CMK (cell line): ENCODE measurements at regions not wholly inside any gene's neighbourhood (a gene's known extent, or its start where the extent isn't known, plus 50 kb on each side); places are given as distances from the start of the nearest gene placed in this dataset.
A peak's percentile ranks its signal among the peaks of the same experiment; 100 is the strongest.
"Not testable (repeated sequence)": the region's sequence is repeated elsewhere in the genome, so short reads cannot be mapped to it uniquely, and the experiment has no call there.

Experiments
- DNase-seq: peaks from one replicate; pipeline ENCODE4 v3.0.0-alpha.2; 2010; ENCODE audit warnings: low read depth

DNA sequence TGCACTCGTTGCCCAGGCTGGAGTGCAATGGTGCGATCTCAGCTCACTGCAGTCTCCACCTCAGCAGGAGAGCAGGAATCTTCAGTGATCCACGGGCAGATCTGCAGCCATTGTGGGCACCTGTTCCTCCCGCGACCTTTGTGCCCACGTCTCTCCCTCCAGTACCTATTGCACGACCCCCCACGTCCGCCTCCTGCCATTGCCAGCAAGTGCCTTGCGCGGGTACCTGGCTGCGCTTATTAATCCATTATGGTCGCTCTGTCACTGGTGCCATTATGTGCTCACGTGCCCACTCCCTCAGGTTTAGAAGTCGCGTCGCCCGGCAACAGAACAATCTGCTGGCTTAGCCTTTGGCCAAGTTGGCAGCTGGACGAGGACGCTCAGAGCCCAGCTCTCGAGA is 146.2 kb upstream of the C1QTNF3 start:
- not testable (repeated sequence) for DNase-seq

DNA sequence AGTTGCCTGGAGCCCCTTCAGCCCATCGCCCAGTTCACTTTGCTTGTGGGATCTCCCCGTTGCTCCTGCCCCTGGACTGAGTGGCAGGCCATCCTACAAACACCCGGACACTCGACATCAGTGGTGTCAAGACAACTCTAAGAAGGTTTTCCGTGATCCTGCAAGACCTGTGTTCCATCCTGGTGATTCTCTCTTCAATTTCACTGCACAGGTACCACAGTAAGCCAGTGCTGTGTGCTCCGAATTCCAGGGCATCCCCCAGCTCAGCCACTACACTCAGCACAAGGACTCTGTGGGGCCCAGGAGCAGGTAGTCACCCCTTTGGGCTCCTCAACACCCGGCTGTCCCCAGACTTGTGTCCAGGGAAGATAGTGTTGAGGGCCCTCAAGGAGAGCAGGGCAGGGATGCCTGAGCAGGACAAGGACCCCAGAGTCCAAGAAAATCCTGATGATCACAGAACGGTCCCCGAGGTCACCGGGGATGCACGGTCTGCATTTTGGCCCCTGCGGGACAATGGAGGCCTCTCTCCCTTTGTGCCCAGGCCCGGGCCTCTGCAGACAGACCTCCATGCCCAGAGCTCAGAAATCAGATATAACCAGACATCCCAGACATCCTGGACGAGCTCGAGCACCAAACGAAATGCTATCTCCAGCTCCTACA is 146.9 kb upstream of the C1QTNF3 start:
- not testable (repeated sequence) for DNase-seq

DNA sequence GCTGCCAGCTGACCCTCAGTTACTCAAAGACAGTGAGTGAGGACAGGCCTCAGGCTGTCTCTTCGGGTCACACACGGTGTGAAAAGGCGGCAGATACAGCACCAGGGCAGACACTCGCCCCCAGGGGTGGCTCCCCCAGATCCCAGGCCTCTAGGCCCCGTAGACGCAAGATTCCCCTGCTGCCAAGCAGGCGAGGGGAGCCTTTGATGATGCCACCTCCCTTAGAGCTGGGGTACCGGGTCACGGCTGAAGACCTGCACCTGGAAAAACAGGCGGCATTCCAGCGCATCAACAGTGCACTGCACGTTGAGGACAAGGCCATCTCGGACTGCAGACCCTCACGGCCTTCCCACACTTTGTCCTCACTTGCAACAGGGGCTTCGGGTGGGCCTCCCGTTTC is 147.5 kb upstream of the C1QTNF3 start:
- not testable (repeated sequence) for DNase-seq

DNA sequence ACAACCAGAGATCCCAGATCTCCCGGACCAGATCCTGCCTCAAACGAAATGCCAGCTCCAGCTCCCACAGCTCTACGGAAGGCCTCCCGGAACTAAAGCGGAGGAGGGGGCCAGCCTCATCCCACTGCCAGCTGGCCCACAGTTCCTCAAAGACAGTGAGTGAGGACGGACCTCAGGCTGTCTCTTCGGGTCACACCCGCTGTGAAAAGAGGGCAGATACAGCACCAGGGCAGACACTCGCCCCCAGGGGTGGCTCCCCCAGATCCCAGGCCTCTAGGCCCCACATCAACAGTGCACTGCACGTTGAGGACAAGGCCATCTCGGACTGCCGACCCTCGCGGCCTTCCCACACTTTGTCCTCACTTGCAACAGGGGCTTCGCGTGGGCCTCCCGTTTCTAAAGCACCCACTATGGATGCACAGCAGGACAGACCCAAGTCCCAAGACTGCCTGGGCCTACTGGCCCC is 148.3 kb upstream of the C1QTNF3 start:
- not testable (repeated sequence) for DNase-seq

DNA sequence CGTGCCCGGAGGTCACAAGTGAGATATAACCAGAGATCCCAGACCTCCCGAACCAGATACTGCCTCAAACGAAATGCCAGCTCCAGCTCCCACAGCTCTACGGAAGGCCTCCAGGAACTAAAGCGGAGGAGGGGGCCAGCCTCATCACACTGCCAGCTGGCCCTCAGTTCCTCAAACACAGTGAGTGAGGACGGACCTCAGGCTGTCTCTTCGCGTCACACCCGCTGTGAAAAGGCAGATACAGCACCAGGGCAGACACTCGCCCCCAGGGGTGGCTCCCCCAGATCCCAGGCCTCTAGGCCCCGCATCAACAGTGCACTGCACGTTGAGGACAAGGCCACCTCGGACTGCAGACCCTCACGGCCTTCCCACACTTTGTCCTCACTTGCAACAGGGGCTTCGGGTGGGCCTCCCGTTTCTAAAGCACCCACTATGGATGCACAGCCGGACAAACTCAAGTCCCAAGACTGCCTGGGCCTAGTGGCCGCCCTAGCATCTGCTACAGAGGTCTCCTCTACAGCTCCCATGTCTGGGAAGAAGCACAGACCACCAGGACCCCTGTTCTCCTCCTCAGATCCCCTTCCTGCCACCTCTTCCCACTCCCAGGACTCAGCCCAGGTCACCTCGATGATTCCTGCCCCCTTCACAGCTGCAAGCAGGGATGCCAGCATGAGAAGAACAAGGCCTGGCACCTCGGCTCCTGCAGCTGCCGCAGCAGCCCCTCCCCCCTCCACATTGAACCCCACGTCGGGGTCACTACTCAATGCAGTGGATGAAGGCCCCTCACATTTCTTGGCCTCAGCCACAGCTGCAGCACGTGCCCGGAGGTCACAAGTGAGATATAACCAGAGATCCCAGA is 149.3 kb upstream of the C1QTNF3 start:
- DNase-seq = not testable (repeated sequence)

DNA sequence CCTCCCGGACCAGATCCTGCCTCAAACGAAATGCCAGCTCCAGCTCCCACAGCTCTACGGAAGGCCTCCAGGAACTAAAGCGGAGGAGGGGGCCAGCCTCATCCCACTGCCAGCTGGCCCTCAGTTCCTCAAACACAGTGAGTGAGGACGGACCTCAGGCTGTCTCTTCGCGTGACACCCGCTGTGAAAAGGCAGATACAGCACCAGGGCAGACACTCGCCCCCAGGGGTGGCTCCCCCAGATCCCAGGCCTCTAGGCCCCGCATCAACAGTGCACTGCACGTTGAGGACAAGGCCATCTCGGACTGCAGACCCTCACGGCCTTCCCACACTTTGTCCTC is 149.9 kb upstream of the C1QTNF3 start:
- DNase-seq = not testable (repeated sequence)

DNA sequence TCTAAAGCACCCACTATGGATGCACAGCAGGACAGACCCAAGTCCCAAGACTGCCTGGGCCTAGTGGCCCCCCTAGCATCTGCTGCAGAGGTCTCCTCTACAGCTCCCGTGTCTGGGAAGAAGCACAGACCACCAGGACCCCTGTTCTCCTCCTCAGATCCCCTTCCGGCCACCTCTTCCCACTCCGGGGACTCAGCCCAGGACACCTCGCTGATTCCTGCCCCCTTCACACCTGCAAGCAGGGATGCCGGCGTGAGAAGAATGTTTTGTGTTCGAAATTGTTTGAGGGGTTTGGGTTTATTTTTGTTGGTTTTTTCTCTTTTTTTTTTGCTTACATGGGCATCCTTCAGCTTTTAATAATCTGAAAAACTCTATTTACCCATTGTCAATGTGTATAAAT is 150.3 kb upstream of the C1QTNF3 start:
- not testable (repeated sequence) for DNase-seq

DNA sequence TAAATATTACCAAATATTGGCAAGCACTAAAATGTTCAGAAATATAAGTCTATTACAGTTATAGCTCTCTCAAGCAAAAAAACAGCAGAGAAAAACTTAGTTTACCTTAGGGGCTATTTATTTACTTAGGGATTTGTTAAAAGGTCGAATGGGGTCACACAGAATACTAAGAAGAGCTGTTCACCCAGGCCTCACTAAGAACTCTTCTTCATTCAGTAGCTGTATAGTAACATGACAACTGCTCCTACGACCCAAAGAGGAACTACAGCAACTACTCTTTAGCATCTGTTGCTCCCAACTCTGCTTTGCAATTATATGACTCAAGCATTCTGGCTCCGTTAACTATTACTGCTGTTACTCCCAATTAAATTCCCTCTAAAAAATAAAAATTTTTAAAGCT is 150.8 kb upstream of the C1QTNF3 start:
- not testable (repeated sequence) for DNase-seq

DNA sequence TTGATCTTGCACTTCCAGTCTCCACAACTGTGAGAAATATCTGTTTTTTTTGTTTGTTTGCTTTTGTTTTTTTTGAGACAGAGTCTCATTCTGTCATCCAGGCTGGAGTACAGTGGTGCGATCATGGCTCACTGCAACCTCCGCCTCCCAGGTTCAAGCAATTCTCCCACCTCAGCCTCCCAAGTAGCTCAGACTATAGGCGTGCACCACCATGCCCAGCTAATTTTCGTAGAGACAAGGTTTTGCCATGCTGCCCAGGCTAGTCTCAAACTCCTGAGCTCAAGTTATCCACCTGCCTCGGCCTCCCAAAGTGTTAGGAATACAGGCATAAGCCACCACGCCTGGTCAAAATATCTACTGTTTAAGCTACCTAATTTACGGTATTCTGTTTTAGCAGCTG is 153.1 kb upstream of the C1QTNF3 start:
- DNase-seq = not testable (repeated sequence)

DNA sequence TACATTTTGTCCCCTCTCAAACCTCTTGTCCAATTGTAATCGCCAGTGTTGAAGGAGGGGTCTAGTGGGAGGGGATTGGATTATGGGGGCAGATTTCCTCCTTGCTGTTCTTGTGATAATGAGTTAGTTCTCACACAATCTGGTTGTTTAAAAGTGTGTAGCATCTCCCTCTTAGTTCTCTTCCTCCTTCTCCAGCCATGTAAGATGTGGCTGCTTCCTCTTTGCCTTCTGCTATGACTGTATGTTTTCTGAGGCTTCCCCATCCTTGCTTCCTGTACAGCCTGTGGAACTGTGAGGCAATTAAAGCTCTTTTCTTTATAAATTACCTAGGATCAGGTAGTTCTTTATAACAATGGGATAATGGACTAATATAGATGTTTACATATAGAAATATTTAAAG is 162.3 kb upstream of the C1QTNF3 start:
- not testable (repeated sequence) for DNase-seq

DNA sequence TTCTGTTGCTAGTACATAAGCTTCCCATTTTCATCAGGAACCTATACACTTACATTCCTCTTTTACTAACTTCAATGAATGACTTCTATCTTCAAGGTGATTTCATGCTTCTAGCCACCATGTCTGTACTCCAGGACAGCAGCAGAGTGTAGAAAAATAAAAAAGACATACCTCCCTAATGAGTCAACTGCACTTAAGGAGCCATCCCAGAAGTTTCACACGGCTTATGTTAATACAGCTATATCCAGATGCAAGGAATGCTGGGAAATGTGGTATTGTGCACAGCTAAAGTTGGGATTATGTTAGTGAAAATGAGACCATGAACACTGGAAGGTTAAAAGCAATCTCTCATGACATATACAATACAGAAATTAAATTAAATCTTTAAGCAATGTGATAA is 174.4 kb upstream of the C1QTNF3 start:
- not testable (repeated sequence) for DNase-seq

DNA sequence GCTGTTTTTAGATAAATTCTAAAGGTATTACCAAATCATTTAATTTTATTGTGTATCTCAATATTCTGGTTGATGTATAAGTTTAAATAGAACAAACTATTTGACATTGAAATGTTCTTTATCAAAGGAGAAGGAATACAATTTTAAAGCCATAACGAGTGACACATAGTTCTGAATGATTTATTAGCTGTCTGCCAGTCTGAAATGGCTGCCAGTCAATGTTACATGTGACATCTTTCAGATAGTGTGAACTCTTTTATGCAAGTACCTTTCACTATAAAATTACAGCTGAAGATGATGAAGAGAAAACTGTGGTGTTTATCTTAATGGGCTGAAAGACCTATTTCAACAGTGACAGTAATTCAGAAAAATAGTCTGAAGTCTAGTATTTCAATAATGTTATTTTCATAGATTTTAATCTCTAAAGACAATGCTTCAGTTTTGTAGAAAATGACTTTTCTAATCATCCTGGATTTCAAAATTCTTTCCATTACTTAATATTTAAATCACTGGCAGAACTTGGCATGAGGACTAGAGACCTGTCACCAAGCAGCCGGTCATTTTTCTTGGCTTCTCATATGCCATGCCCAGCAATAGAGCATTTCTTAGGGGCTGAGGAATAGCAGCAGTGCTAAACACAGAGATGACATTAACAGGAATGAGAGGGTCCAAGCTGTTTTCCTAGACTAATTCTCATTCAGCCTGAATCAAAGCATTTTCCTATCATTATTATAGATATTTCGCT is 178.5 kb upstream of the C1QTNF3 start:
- DNase-seq = not testable (repeated sequence)

DNA sequence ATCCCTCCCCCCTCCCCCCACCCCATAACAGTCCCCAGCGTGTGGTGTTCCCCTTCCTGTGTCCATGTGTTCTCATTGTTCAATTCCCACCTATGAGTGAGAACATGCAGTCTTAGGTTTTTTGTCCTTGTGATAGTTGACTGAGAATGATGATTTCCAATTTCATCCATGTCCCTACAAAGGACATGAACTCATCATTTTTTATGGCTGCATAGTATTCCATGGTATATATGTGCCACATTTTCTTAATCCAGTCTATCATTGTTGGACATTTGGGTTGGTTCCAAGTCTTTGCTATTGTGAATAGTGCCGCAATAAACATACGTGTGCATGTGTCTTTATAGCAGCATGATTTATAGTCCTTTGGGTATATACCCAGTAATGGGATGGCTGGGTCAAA is 180.1 kb upstream of the C1QTNF3 start:
- DNase-seq = not testable (repeated sequence)

DNA sequence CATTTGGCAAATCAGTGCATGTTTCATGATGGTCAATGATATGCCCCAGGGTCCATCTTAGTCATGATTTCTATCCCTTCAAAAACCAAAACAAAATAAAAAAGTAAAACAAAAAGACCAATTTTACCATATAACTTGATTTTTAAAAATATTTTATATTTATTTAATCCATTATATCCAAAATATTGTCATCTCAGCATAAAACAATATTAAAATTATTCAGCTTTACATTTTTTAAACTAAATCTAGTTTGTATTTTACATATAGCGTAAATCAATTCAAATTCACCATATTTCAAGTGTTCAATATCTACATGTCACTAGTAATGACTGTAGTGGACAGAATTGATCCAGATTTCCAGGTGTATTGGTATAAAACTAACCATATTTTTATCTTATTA is 187.4 kb upstream of the C1QTNF3 start:
- DNase-seq = not testable (repeated sequence)

DNA sequence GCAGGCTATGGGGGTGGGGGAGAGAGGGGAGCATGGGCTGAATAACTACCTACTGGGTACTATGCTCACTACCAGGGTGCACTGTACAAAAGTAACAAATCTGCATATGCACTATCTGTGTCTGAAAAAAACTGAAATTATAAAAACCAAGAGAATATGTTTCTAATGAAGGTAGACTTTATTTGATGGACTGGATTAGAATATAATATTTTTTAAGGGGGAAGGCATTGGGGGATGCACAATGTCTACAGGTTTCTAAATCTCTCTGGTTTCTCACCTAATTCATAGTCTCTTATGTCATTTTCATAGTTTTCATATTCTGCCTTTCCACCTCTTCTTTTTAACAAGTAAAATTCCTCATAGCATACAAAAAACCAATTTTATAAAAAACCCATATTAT is 200.8 kb upstream of the C1QTNF3 start:
- DNase-seq = not testable (repeated sequence)

DNA sequence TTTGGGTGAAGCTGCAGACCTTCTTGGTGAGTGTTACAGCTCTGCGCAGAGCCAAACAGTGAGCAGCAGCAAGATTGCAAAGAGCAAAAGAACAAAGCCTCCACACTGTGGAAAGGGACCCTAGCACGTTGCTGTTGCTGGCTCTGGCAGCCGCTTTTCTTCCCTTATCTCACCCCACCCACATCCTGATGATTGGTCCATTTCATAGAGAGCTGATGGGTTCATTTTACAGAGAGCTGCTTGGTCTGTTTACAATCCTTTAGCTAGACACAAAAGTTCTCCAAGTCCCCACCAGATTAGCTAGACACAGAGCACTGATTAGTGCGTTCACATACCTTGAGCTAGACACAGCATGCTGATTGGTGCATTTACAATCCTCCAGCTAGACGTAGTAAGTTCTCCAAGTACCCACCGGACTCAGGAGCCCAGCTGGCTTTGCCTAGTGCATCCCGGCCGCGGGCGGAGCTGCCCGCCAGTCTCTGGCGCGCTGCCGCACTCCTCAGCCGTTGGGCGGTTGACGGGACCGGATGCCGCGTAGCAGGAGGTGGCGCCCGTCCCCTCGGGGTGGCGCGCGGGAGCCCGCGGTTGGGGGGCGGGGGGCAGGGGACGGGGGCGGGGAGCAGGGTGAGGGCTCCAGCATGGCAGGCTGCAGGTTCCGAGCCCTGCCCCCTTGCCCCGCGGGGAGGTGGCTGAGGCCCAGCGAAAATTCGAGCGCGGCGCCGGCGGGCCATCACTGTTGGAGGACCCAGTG is 201.4 kb upstream of the C1QTNF3 start:
- peak; percentile 32 for DNase-seq

DNA sequence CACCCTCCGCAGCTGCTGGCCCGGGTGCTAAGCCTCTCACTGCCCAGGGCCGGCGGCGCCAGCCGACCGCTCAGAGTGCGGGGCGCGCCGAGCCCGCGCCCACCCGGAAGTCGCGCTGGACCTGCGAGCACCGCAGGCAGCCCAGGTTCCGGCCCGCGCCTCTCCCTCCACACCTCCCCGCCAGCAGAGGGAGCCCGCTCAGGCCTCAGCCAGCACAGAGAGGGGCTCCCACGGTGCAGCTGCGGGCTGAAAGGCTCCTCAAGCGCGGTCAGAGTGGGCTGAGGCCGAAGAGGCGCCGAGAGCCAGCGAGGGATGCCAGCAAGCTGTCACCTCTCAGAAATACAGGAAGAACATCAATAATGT is 202.0 kb upstream of the C1QTNF3 start:
- DNase-seq = not testable (repeated sequence)

DNA sequence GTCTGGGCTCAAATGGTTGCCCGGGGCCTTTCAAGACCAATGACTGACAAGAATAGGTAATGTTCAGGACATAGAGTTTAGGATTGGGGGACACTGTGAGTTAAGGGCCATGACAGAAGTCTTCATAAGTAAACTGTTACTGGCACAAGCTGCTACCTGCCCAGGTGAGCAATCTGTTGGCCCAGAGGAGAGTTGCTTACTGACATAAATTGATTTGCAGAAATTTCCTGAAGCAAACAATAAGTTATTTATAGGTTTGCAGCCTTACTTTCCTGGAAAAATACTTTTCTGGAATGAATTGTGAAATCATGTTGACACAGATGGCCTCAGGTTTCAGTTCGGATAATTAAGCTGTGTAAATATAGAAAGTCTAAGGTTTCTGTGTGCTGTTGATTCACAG is 202.8 kb upstream of the C1QTNF3 start:
- not testable (repeated sequence) for DNase-seq

DNA sequence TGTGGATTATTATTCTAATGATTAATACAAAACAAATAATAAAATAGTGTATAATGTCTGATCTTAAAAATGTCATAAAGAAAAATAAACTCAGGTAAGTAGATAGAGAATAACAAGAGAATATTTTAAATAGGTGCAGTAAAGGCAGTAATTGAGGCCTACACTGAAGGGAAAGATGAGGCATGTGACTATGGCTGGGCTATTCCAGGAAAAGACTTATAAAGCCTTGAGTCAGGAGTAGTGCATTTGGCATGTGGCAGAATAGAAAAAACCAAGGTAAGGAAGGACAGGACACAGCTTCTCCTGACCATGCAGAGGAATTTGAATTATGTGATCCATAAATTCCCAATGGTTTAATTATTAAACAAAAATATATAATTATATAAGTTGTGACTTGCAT is 215.6 kb upstream of the C1QTNF3 start:
- not testable (repeated sequence) for DNase-seq

DNA sequence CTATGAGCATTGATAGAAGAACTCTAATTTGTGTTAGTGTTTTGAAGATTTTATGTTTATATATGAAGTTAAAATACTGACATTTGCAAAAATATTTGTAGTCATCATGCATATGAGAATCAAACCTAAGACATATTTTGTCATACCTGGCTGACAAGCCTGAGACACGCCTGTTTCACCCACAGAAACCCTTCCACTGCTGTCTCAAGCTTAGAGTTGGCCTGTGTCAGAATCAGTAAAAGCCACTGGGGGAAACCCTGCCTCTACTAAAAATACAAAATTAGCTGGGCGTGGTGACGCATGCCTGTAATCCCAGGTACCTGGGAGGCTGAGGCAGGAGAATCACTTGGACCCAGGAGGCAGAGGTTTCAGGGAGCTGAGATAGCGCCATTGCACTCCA is 218.0 kb upstream of the C1QTNF3 start:
- DNase-seq = not testable (repeated sequence)

DNA sequence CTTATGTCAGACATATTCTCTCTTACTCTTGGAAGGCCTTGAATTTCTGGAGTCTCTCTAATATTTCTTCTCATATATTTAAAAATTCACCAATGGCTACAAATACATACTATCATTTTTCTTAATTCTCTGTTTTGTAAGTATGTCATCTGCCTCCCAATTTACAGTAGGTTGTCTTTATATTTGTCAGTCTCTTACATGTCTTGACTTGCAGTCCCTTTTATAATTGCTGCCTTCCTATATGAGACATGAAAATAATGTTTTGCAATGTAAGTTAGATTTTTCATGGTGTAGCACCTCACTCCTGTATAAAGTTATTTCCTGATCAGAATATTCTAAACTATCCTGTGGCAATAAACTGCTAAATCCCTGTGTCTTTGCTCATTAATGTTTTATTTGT is 223.1 kb upstream of the C1QTNF3 start:
- not testable (repeated sequence) for DNase-seq

DNA sequence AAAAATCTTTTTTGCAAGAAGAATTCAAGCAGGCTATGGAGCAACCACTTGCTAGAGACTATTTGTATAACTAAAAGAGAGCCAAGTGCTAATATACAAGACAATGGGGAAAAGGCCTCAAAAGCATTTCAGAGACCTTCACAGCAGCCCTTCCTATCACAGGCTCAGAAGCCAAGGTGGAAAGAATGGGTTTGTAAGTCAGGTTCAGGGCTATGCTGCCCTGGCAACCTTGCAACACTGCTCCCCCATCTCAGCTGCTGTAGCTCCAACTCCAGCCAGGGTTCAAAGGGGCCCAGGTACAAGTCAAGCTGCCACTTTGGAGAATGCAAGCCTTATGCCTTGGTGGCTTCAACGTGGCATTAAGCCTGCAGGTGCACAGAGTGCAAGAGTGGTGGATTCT is 253.7 kb upstream of the C1QTNF3 start:
- DNase-seq = not testable (repeated sequence)
